ENCODE measurements at regions not wholly inside any gene's neighbourhood (a gene's known extent, or its start where the extent isn't known, plus 50 kb on each side); places are given as distances from the start of the nearest gene placed in this dataset.

DNA sequence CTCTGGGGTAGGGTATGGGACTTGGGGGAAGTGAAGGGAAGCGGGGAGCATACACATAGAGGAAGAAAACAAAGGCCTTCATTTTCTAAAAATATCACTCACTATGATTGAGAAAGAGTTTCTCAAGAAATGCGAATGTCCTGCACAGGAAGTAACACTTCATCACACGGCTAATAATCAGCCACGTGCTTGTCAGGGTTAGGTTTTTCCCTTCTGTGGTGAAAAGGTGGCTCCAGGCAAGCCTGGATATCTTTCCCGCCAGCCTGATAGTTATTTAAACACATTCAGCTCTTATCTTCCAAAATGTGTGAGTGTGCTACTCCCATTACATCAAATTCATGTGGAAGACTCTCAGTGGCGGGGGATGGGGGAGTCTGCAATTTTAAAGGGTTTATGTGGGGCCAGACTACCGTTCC, 166.4 kb upstream of the ADO start:
- TF ChIP-seq RCOR1 (IDR thresholded peaks at IDR 0.05; ENCODE audit: low read length) (no peak), JUND (IDR thresholded peaks at IDR 0.05) (no peak), POLR2AphosphoS5 (IDR thresholded peaks at IDR 0.05; ENCODE audit: low read depth, low read length) (no peak)
- TF ChIP-seq, protein P1, sequence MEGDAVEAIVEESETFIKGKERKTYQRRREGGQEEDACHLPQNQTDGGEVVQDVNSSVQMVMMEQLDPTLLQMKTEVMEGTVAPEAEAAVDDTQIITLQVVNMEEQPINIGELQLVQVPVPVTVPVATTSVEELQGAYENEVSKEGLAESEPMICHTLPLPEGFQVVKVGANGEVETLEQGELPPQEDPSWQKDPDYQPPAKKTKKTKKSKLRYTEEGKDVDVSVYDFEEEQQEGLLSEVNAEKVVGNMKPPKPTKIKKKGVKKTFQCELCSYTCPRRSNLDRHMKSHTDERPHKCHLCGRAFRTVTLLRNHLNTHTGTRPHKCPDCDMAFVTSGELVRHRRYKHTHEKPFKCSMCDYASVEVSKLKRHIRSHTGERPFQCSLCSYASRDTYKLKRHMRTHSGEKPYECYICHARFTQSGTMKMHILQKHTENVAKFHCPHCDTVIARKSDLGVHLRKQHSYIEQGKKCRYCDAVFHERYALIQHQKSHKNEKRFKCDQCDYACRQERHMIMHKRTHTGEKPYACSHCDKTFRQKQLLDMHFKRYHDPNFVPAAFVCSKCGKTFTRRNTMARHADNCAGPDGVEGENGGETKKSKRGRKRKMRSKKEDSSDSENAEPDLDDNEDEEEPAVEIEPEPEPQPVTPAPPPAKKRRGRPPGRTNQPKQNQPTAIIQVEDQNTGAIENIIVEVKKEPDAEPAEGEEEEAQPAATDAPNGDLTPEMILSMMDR (IDR thresholded peaks at IDR 0.05), result no peak

Data from SK-N-SH (cell line).